B cell (primary cell): ENCODE measurements at regions not wholly inside any gene's neighbourhood (a gene's known extent, or its start where the extent isn't known, plus 50 kb on each side); places are given as distances from the start of the nearest gene placed in this dataset.

Experiments used
- ATAC-seq: fragments of 200-7000 bp; cut with Tn5 transposase; one replicate; pipeline ENCODE4 v1.10.0; 2021; ENCODE audit warnings: low read depth, mild to moderate bottlenecking, moderate number of reproducible peaks, moderate library complexity
- CTCF ChIA-PET: fragments of 350-600 bp; sonication (Branson Sonifier 250); formaldehyde crosslinking; loops from one replicate; lab custom pipeline; 2021; ENCODE audit warnings: antibody characterized with exemption, inconsistent platforms; lab: Charles Lee
- POLR2A ChIA-PET: fragments of 350-600 bp; sonication (Branson Sonifier 250); formaldehyde crosslinking; loops from one replicate; lab custom pipeline; 2021; ENCODE audit warnings: antibody characterized with exemption; lab: Charles Lee
- DNase-seq: peaks from one replicate; pipeline ENCODE4 v3.0.0; 2013
- H2AFZ ChIP-seq: 2 replicates; pipeline ENCODE4 v1.6.1; 2012; ENCODE audit warnings: mild to moderate bottlenecking, low read depth, low read length; ENCODE audit not compliant: insufficient read depth, poor library complexity, severe bottlenecking
- H3K27ac ChIP-seq, 2 donors: 1 replicate in 1 of 2; 2 replicates in 1 of 2; pipeline ENCODE4 v1.5.1; 2012 to 2013; ENCODE audit warnings: low read length in 2 of 2, mild to moderate bottlenecking in 2 of 2, moderate library complexity in 1 of 2
- H3K27me3 ChIP-seq, 4 experiments: fragments of 200-600 bp in 1 of 4; sonication (generic) in 1 of 4; replicated peaks in 1 of 4; 1 replicate in 2 of 4; 2 replicates in 2 of 4; pipeline versions ENCODE4 v1.6.1 to v1.7.0; 2013 to 2016; ENCODE audit warnings: low read length in 3 of 4, mild to moderate bottlenecking in 2 of 4, mixed read lengths in 1 of 4, moderate library complexity in 1 of 4; ENCODE audit not compliant: insufficient read depth in 4 of 4, control insufficient read depth in 3 of 4; ENCODE audit errors: control extremely low read depth in 1 of 4
- H3K36me3 ChIP-seq, 2 experiments: replicated peaks in 1 of 2; 1 replicate in 1 of 2; 2 replicates in 1 of 2; pipeline versions ENCODE4 v1.6.1 to v1.7.1; 2013; ENCODE audit warnings: low read length in 1 of 2; ENCODE audit not compliant: insufficient read depth in 2 of 2, control insufficient read depth in 1 of 2; ENCODE audit errors: control extremely low read depth in 1 of 2, extremely low read depth in 1 of 2
- H3K4me1 ChIP-seq, 2 donors: fragments of 200-600 bp in 1 of 2; sonication (generic) in 1 of 2; 1 replicate in 1 of 2; 2 replicates in 1 of 2; pipeline versions ENCODE4 v1.5.1 to v1.6.1; 2013 to 2017; ENCODE audit warnings: low read length in 2 of 2; ENCODE audit not compliant: control insufficient read depth in 2 of 2, insufficient read depth in 2 of 2
- H3K4me2 ChIP-seq: replicated peaks from 2 replicates; pipeline ENCODE3; 2012; ENCODE audit warnings: mild to moderate bottlenecking, low read depth, low read length; ENCODE audit not compliant: poor library complexity, severe bottlenecking
- H3K4me3 ChIP-seq, 5 experiments: fragments of 200-600 bp in 1 of 5; sonication (generic) in 1 of 5; 1 replicate in 3 of 5; 2 replicates in 2 of 5; pipeline versions ENCODE4 v1.5.1 to v1.7.0; 2011 to 2016; ENCODE audit warnings: low read length in 4 of 5, mild to moderate bottlenecking in 4 of 5, low read depth in 2 of 5, control low read depth in 1 of 5, moderate library complexity in 1 of 5; ENCODE audit not compliant: insufficient read depth in 1 of 5; ENCODE audit errors: control extremely low read depth in 1 of 5, extremely low read depth in 1 of 5
- H3K79me2 ChIP-seq: fragments of 200-600 bp; sonication (generic); one replicate; pipeline ENCODE4 v1.6.0; 2016; ENCODE audit warnings: low read length; ENCODE audit not compliant: control insufficient read depth, insufficient read depth
- H3K9ac ChIP-seq: fragments of 200-600 bp; sonication (generic); 2 replicates; pipeline ENCODE4 v1.6.1; 2017; ENCODE audit warnings: mild to moderate bottlenecking, low read length, moderate library complexity
- H3K9me3 ChIP-seq, 3 donors: one replicate each; pipeline versions ENCODE4 v1.6.1 to v1.7.1; 2013; ENCODE audit warnings: low read length in 2 of 3; ENCODE audit not compliant: control insufficient read depth in 2 of 3, insufficient read depth in 1 of 3; ENCODE audit errors: control extremely low read depth in 1 of 3
- H4K20me1 ChIP-seq: 2 replicates; pipeline ENCODE4 v1.6.0; 2012; ENCODE audit warnings: mild to moderate bottlenecking, low read length; ENCODE audit not compliant: insufficient read depth, control insufficient read depth, poor library complexity, severe bottlenecking
- H3K27ac Mint-ChIP-seq: one replicate; pipeline ENCODE4 v1.8.0; 2021; ENCODE audit warnings: mixed read lengths
- H3K27me3 Mint-ChIP-seq: one replicate; pipeline ENCODE4 v1.8.0; 2021; ENCODE audit warnings: mixed read lengths
- H3K4me1 Mint-ChIP-seq: one replicate; pipeline ENCODE4 v1.8.0; 2021; ENCODE audit warnings: mixed read lengths
- H3K4me3 Mint-ChIP-seq: one replicate; pipeline ENCODE4 v1.8.0; 2021; ENCODE audit warnings: mixed read lengths
- H3K9me3 Mint-ChIP-seq: one replicate; pipeline ENCODE4 v1.8.0; 2022; ENCODE audit warnings: mixed read lengths; ENCODE audit not compliant: insufficient read depth
- CTCF ChIP-seq: fragments of 200-600 bp; IDR thresholded peaks from one replicate; pipeline ENCODE4 v1.8.0; 2022; ENCODE audit warnings: antibody characterized with exemption, mild to moderate bottlenecking
- EZH2 ChIP-seq: IDR thresholded peaks from 2 replicates; pipeline ENCODE4 v1.6.1; 2012; ENCODE audit warnings: borderline replicate concordance, low read depth, mild to moderate bottlenecking, moderate library complexity, low read length; ENCODE audit not compliant: insufficient read depth, poor library complexity, severe bottlenecking
- WGBS: methylation state at CpG from one replicate; pipeline ENCODE4 v1.1.5; 2013; ENCODE audit warnings: missing lambda C conversion rate; ENCODE audit not compliant: insufficient coverage; 5-methylcytosine and 5-hydroxymethylcytosine counted together
- intact Hi-C: fragments of 100-400 bp; cut with micrococcal nuclease; formaldehyde crosslinking; loops from one replicate; pipeline ENCODE4 v1.10.0; 2022

- H3K27ac Mint-ChIP-seq = no peak overlapping the region
Observed at GRCh38 chr3:20999661-21000060, 751.3 kb downstream of the ZNF385D start.

GRCh38 chr3:20997183-20997582, 753.8 kb downstream of the ZNF385D start:
- Histone ChIP-seq H3K4me1 (no peaks in the 10 kb centered on the region), H3K27ac (no peak overlapping the region), H3K36me3 (no peaks in the 10 kb centered on the region), H3K9ac (no peak overlapping the region), H3K27me3 (no peaks in the 10 kb centered on the region), H2AFZ (no peak overlapping the region), H3K79me2 (no peaks in the 10 kb centered on the region), H3K9me3 (no peaks in the 10 kb centered on the region), H3K4me3 (no peak overlapping the region), H4K20me1 (no peaks in the 10 kb centered on the region), H3K4me2 (no peak overlapping the region)
- Mint-ChIP-seq H3K27me3 (no peaks in the 10 kb centered on the region), H3K4me3 (no peak overlapping the region), H3K4me1 (no peaks in the 10 kb centered on the region), H3K27ac (no peak overlapping the region), H3K9me3 (no peaks in the 10 kb centered on the region)
- TF ChIP-seq EZH2 = no peak
- no peak for TF ChIP-seq CTCF
- ATAC-seq (no peak), DNase-seq (no peak)
- no CpG with 5 or more reads among the region's 2 CpGs for WGBS
- POLR2A ChIA-PET = no interaction called here
- CTCF ChIA-PET = no interaction called here
- intact Hi-C loops = no loop called here

More at GRCh38 chr3:20999661-21000060, 751.3 kb downstream of the ZNF385D start:
- Histone ChIP-seq H3K9me3 (peaks cover 0 to 2% (median 0%) of the 10 kb centered on the region in 3 donors), H3K4me2 (no peak overlapping the region), H3K79me2 (no peaks in the 10 kb centered on the region), H3K9ac (no peak overlapping the region), H3K36me3 (no peaks in the 10 kb centered on the region), H3K4me1 (no peaks in the 10 kb centered on the region), H2AFZ (no peak overlapping the region), H3K4me3 (no peak overlapping the region), H3K27me3 (no peaks in the 10 kb centered on the region), H4K20me1 (no peaks in the 10 kb centered on the region), H3K27ac (no peak overlapping the region)
- no peak for DNase-seq
- WGBS = no CpG with 5 or more reads among the region's 1 CpG
- no peak for TF ChIP-seq EZH2
- no peak for TF ChIP-seq CTCF
- no peaks in the 10 kb centered on the region for H3K27me3 Mint-ChIP-seq
- no peaks in the 10 kb centered on the region for H3K4me1 Mint-ChIP-seq
- ChIA-PET POLR2A (no interaction called here), CTCF (no interaction called here)
- intact Hi-C loops = no loop called here
- peaks cover 2% of the 10 kb centered on the region for H3K9me3 Mint-ChIP-seq
- no peak overlapping the region for H3K4me3 Mint-ChIP-seq
- no peak for ATAC-seq
